OCI-LY1 (cell line): ENCODE measurements at regions not wholly inside any gene's neighbourhood (a gene's known extent, or its start where the extent isn't known, plus 50 kb on each side); places are given as distances from the start of the nearest gene placed in this dataset.

ENCODE experiments used
- H2AFZ ChIP-seq: fragments of 200-600 bp; sonication (generic), shearing (Covaris generic); 2 replicates; pipeline ENCODE4 v1.6.0; 2014; ENCODE audit warnings: antibody characterized with exemption, mild to moderate bottlenecking, low read length
- H3F3A ChIP-seq: fragments of 200-600 bp; sonication (generic), shearing (Covaris generic); 2 replicates; pipeline ENCODE4 v1.6.0; 2014; ENCODE audit warnings: mild to moderate bottlenecking, antibody characterized with exemption, low read length, moderate library complexity; ENCODE audit not compliant: insufficient read depth
- H3K27ac ChIP-seq: fragments of 200-600 bp; sonication (generic); 2 replicates; pipeline ENCODE4 v1.5.1; 2014; ENCODE audit warnings: low read length, mixed run types, mild to moderate bottlenecking, low read depth; ENCODE audit not compliant: poor library complexity, severe bottlenecking
- H3K27me3 ChIP-seq: fragments of 200-600 bp; sonication (generic); 2 replicates; pipeline ENCODE4 v1.6.0; 2014; ENCODE audit warnings: antibody characterized with exemption, mild to moderate bottlenecking, low read length, moderate library complexity; ENCODE audit not compliant: insufficient read depth
- H3K36me3 ChIP-seq: fragments of 200-600 bp; sonication (generic); 2 replicates; pipeline ENCODE4 v1.6.1; 2014; ENCODE audit warnings: mild to moderate bottlenecking, antibody characterized with exemption, low read length, moderate library complexity, mixed read lengths; ENCODE audit not compliant: insufficient read depth
- H3K4me1 ChIP-seq: fragments of 200-600 bp; sonication (generic); 2 replicates; pipeline ENCODE4 v1.5.1; 2014; ENCODE audit warnings: mild to moderate bottlenecking, low read length, moderate library complexity; ENCODE audit not compliant: insufficient read depth, severe bottlenecking
- H3K4me2 ChIP-seq: fragments of 200-600 bp; sonication (generic), shearing (Covaris generic); 2 replicates; pipeline ENCODE4 v1.6.1; 2014; ENCODE audit warnings: low read length
- H3K4me3 ChIP-seq: fragments of 200-600 bp; sonication (generic); 2 replicates; pipeline ENCODE4 v1.5.1; 2014; ENCODE audit warnings: low read length, low read depth, mild to moderate bottlenecking, mixed read lengths; ENCODE audit not compliant: poor library complexity, severe bottlenecking
- H3K79me2 ChIP-seq: fragments of 200-600 bp; shearing (Covaris generic); 2 replicates; pipeline ENCODE4 v1.6.1; 2016; ENCODE audit warnings: mixed run types, low read length, mixed read lengths; ENCODE audit not compliant: insufficient read depth
- H3K9ac ChIP-seq: fragments of 200-600 bp; sonication (generic), shearing (Covaris generic); 2 replicates; pipeline ENCODE4 v1.6.1; 2014; ENCODE audit warnings: mild to moderate bottlenecking, low read length, mixed read lengths
- H3K9me2 ChIP-seq: fragments of 200-600 bp; sonication (generic), shearing (Covaris generic); 2 replicates; pipeline ENCODE4 v1.6.1; 2014; ENCODE audit warnings: low read depth, mild to moderate bottlenecking, low read length, mixed read lengths
- H3K9me3 ChIP-seq: fragments of 200-600 bp; shearing (Covaris generic); 2 replicates; pipeline ENCODE4 v1.6.1; 2014; ENCODE audit warnings: low read length, mixed read lengths
- H4K20me1 ChIP-seq: fragments of 200-600 bp; sonication (generic), shearing (Covaris generic); 2 replicates; pipeline ENCODE4 v1.6.0; 2016; ENCODE audit warnings: mild to moderate bottlenecking, low read length; ENCODE audit not compliant: insufficient read depth
- CTCF ChIP-seq: fragments of 200-600 bp; sonication (generic), shearing (Covaris generic); IDR thresholded peaks from 2 replicates; pipeline ENCODE4 v1.5.1; 2017; ENCODE audit warnings: mild to moderate bottlenecking, antibody characterized with exemption, low read length, moderate library complexity, mixed read lengths
- EZH2 ChIP-seq: fragments of 200-600 bp; sonication (generic), shearing (Covaris generic); IDR thresholded peaks from 2 replicates; pipeline ENCODE4 v1.8.0; 2017; ENCODE audit warnings: borderline replicate concordance, mixed run types, mild to moderate bottlenecking, antibody characterized with exemption, low read length, moderate library complexity, mixed read lengths

GRCh38 chr12:67148265-67148664 lies 120.9 kb upstream of the CAND1 start:
- Histone ChIP-seq H3K79me2 (no peaks in the 10 kb centered on the region), H3K36me3 (no peaks in the 10 kb centered on the region), H3K9ac (no peak overlapping the region), H4K20me1 (no peaks in the 10 kb centered on the region), H3K27ac (no peak overlapping the region), H3K4me1 (no peaks in the 10 kb centered on the region), H3K27me3 (no peaks in the 10 kb centered on the region), H3F3A (no peaks in the 10 kb centered on the region), H3K9me2 (no peaks in the 10 kb centered on the region), H3K4me3 (no peak overlapping the region), H3K9me3 (no peaks in the 10 kb centered on the region), H2AFZ (no peak overlapping the region), H3K4me2 (no peak overlapping the region)
- TF ChIP-seq CTCF = no peak
- TF ChIP-seq EZH2 = no peak

GRCh38 chr12:67151886-67152285 lies 117.3 kb upstream of the CAND1 start:
- Histone ChIP-seq H3K4me3 (no peak overlapping the region), H3K79me2 (no peaks in the 10 kb centered on the region), H4K20me1 (no peaks in the 10 kb centered on the region), H3K27ac (no peak overlapping the region), H3K9ac (no peak overlapping the region), H3K9me3 (no peaks in the 10 kb centered on the region), H3F3A (no peaks in the 10 kb centered on the region), H3K4me2 (no peak overlapping the region), H2AFZ (no peak overlapping the region), H3K27me3 (no peaks in the 10 kb centered on the region), H3K9me2 (no peaks in the 10 kb centered on the region), H3K4me1 (no peaks in the 10 kb centered on the region), H3K36me3 (no peaks in the 10 kb centered on the region)
- TF ChIP-seq CTCF = no peak
- TF ChIP-seq EZH2 = no peak

- Histone ChIP-seq H4K20me1 (no peaks in the 10 kb centered on the region), H3K4me3 (no peak overlapping the region), H3K9ac (no peak overlapping the region), H3K79me2 (no peaks in the 10 kb centered on the region), H3K9me3 (no peaks in the 10 kb centered on the region), H3K9me2 (no peaks in the 10 kb centered on the region), H2AFZ (no peak overlapping the region), H3F3A (no peaks in the 10 kb centered on the region), H3K4me2 (no peak overlapping the region), H3K36me3 (no peaks in the 10 kb centered on the region), H3K27me3 (no peaks in the 10 kb centered on the region), H3K27ac (no peak overlapping the region), H3K4me1 (no peaks in the 10 kb centered on the region)
- TF ChIP-seq CTCF (no peak), EZH2 (no peak)
Observed at GRCh38 chr12:67152451-67152850, 116.7 kb upstream of the CAND1 start.
